LNCaP clone FGC (cell line): ENCODE measurements at regions not wholly inside any gene's neighbourhood (a gene's known extent, or its start where the extent isn't known, plus 50 kb on each side); places are given as distances from the start of the nearest gene placed in this dataset.

Source experiments
- DNase-seq: peaks from one replicate; pipeline ENCODE4 v3.0.0-alpha.2; 2011; ENCODE audit warnings: low read depth
- H3K4me3 ChIP-seq: 2 replicates; pipeline ENCODE4 v1.5.1; 2011; ENCODE audit warnings: mild to moderate bottlenecking, low read depth, low read length, control low read depth
- CTCF ChIP-seq: IDR thresholded peaks from 2 replicates; pipeline ENCODE4 v1.5.1; 2012; ENCODE audit warnings: mild to moderate bottlenecking; ENCODE audit not compliant: control insufficient read depth, insufficient read depth; ENCODE audit errors: extremely low read depth

- no peak overlapping the region for H3K4me3 ChIP-seq
- DNase-seq: no peak
- TF ChIP-seq CTCF: no peak
These were observed 189.9 kb downstream of the UBE2E3 start for GRCh38 chr2:181170256-181170655.

GRCh38 chr2:181172676-181173075 lies 192.3 kb downstream of the UBE2E3 start:
- no peak overlapping the region for H3K4me3 ChIP-seq
- DNase-seq: no peak
- no peak for TF ChIP-seq CTCF

GRCh38 chr2:181174611-181175580 lies 194.5 kb downstream of the UBE2E3 start:
- H3K4me3 ChIP-seq: no peak overlapping the region
- DNase-seq: no peak
- TF ChIP-seq CTCF: no peak

- no peak for DNase-seq
- H3K4me3 ChIP-seq: no peak overlapping the region
- no peak for TF ChIP-seq CTCF
These were observed 196.1 kb downstream of the UBE2E3 start for GRCh38 chr2:181176540-181176939.

GRCh38 chr2:181177376-181177775 lies 197.0 kb downstream of the UBE2E3 start:
- DNase-seq: no peak
- TF ChIP-seq CTCF: no peak
- H3K4me3 ChIP-seq: no peak overlapping the region

GRCh38 chr2:181178130-181178529 lies 197.7 kb downstream of the UBE2E3 start:
- DNase-seq: no peak
- TF ChIP-seq CTCF: no peak
- no peak overlapping the region for H3K4me3 ChIP-seq
